ENCODE measurements at regions not wholly inside any gene's neighbourhood (a gene's known extent, or its start where the extent isn't known, plus 50 kb on each side); places are given as distances from the start of the nearest gene placed in this dataset.

GRCh38 chr16:8168016-8168415 is 422.3 kb downstream of the TMEM114 start:
- ChIA-PET CTCF (no interaction called here), RAD21 (ENCODE audit: low non-redundant PET in 1 of 2, low total read pairs in 2 of 2, uncharacterized antibody in 2 of 2, unreplicated experiment in 2 of 2) (no interaction called here), POLR2A (no interaction called here)
- H3K79me2 ChIP-seq (ENCODE audit: insufficient read depth, low read length) = no peaks in the 10 kb centered on the region
- no peak overlapping the region for H3K4me3 ChIP-seq (replicated peaks in 1 of 2; ENCODE audit: low read depth in 1 of 2, low read length in 2 of 2)
- DNase-seq (ENCODE audit: low read depth, low spot score) (no peak), ATAC-seq (no peak)
- no peaks in the 10 kb centered on the region for H3K27me3 ChIP-seq (ENCODE audit: insufficient read depth, low read length)
- no peaks in the 10 kb centered on the region for H4K20me1 ChIP-seq (ENCODE audit: insufficient read depth)
- H3K4me2 ChIP-seq (ENCODE audit: low read length) = no peak overlapping the region
- peaks cover 0 to 4% of the 10 kb centered on the region in 2 experiments; a peak in 2 of 4 replicates for H3K9me3 ChIP-seq (ENCODE audit: control insufficient read depth in 1 of 2, insufficient read depth in 1 of 2, low read depth in 1 of 2, low read length in 2 of 2)
- H3K36me3 ChIP-seq (ENCODE audit: control insufficient read depth in 1 of 2, insufficient read depth in 2 of 2, low read length in 2 of 2) = no peaks in the 10 kb centered on the region
- BruUV-seq (replicated peaks) = no TSS peak
- intact Hi-C loops (cut with micrococcal nuclease) = no loop called here
- no peak overlapping the region for H3K9ac ChIP-seq (ENCODE audit: low read length)
- no peak for TF ChIP-seq SIN3A (IDR thresholded peaks at IDR 0.05; ENCODE audit: low read depth)
- no peak for TF ChIP-seq CTCF (IDR thresholded peaks at IDR 0.05 in 2 of 3, conservative IDR thresholded peaks at IDR 0.05 in 1 of 3; ENCODE audit: borderline replicate concordance in 1 of 3, insufficient read depth in 1 of 3, low read depth in 2 of 3, low read length in 2 of 3)
- no peak for TF ChIP-seq RAD21 (IDR thresholded peaks at IDR 0.05; ENCODE audit: low read depth)
- TF ChIP-seq CBX3 (IDR thresholded peaks at IDR 0.05; ENCODE audit: low read depth) = no peak
- no peak for TF ChIP-seq ZNF274 (IDR thresholded peaks at IDR 0.05; ENCODE audit: low read depth, low read length)
- TF ChIP-seq TCF7L2 (IDR thresholded peaks at IDR 0.05; ENCODE audit: borderline replicate concordance, extremely low read depth, insufficient read depth, insufficient read length) = no peak
- no peak for TF ChIP-seq ZFX (IDR thresholded peaks at IDR 0.05)
- TF ChIP-seq MAX (IDR thresholded peaks at IDR 0.05) = no peak
- TF ChIP-seq ZBTB33 (IDR thresholded peaks at IDR 0.05; ENCODE audit: extremely low read depth, insufficient replicate concordance, low read length) = no peak
- H3K4me1 ChIP-seq (ENCODE audit: control insufficient read depth in 1 of 2, insufficient read depth in 2 of 2, low read length in 2 of 2) = no peaks in the 10 kb centered on the region
- no peak overlapping the region for H2AFZ ChIP-seq (ENCODE audit: low read depth, low read length, poor library complexity, severe bottlenecking)
- H3K9me2 ChIP-seq (ENCODE audit: insufficient read depth) = no peaks in the 10 kb centered on the region
- no peak overlapping the region for H3K27ac ChIP-seq (ENCODE audit: low read depth, low read length)

Data from HCT116 (cell line).